Endodermal cell (in vitro differentiated cells): ENCODE measurements at regions not wholly inside any gene's neighbourhood (a gene's known extent, or its start where the extent isn't known, plus 50 kb on each side); places are given as distances from the start of the nearest gene placed in this dataset.

Experiments used
- DNase-seq: peaks from one replicate; pipeline ENCODE4 v3.0.0-alpha.2; 2017
- H3K27ac ChIP-seq: 2 replicates; pipeline ENCODE4 v1.5.1; 2013; ENCODE audit warnings: mild to moderate bottlenecking, low read depth, low read length, moderate library complexity
- H3K27me3 ChIP-seq: 2 replicates; pipeline ENCODE4 v1.6.1; 2013; ENCODE audit warnings: mild to moderate bottlenecking, low read length, moderate library complexity; ENCODE audit not compliant: insufficient read depth, control insufficient read depth, poor library complexity, severe bottlenecking
- H3K36me3 ChIP-seq: 2 replicates; pipeline ENCODE4 v1.7.0; 2013; ENCODE audit warnings: mild to moderate bottlenecking, low read length, moderate library complexity; ENCODE audit not compliant: control insufficient read depth, insufficient read depth
- H3K4me1 ChIP-seq: one replicate; pipeline ENCODE4 v1.7.0; 2013; ENCODE audit warnings: low read length; ENCODE audit not compliant: control insufficient read depth, insufficient read depth
- H3K4me3 ChIP-seq: 2 replicates; pipeline ENCODE4 v1.5.1; 2013; ENCODE audit warnings: mild to moderate bottlenecking, low read length, moderate library complexity
- H3K9ac ChIP-seq: 2 replicates; pipeline ENCODE4 v1.6.1; 2013; ENCODE audit warnings: mild to moderate bottlenecking, low read length, moderate library complexity; ENCODE audit not compliant: poor library complexity, severe bottlenecking; ENCODE audit errors: extremely low read depth
- H3K9me3 ChIP-seq: 2 replicates; pipeline ENCODE4 v1.6.1; 2013; ENCODE audit warnings: mild to moderate bottlenecking, low read length, moderate library complexity; ENCODE audit not compliant: control insufficient read depth
- H3K27ac Mint-ChIP-seq: 2 replicates; pipeline ENCODE4 v1.8.0; 2020; ENCODE audit warnings: mixed read lengths
- H3K27me3 Mint-ChIP-seq: 2 replicates; pipeline ENCODE4 v1.8.0; 2021; ENCODE audit warnings: mild to moderate bottlenecking, mixed read lengths; ENCODE audit not compliant: insufficient read depth
- H3K36me3 Mint-ChIP-seq: 2 replicates; pipeline ENCODE4 v1.8.0; 2020; ENCODE audit warnings: low read depth, mixed read lengths
- H3K4me1 Mint-ChIP-seq: 2 replicates; pipeline ENCODE4 v1.8.0; 2020; ENCODE audit warnings: mixed read lengths
- H3K4me3 Mint-ChIP-seq: 2 replicates; pipeline ENCODE4 v1.8.0; 2020; ENCODE audit warnings: mild to moderate bottlenecking, moderate library complexity, mixed read lengths
- H3K9me3 Mint-ChIP-seq: 2 replicates; pipeline ENCODE4 v1.8.0; 2020; ENCODE audit warnings: mild to moderate bottlenecking, mixed read lengths
- WGBS, 2 experiments: methylation state at CpG; one replicate each; pipeline versions ENCODE4 v1.1.5 to v1.1.7; 2013; ENCODE audit warnings: missing lambda C conversion rate in 2 of 2, mixed read lengths in 1 of 2; ENCODE audit not compliant: insufficient coverage in 1 of 2, insufficient read length in 1 of 2; 5-methylcytosine and 5-hydroxymethylcytosine counted together
- TF ChIP-seq, protein P1 (sequence below): fragments of 200-600 bp; sonication (generic); conservative IDR thresholded peaks from 2 replicates; pipeline ENCODE4 v1.5.0; 2021; ENCODE audit warnings: antibody characterized with exemption, mild to moderate bottlenecking

GRCh38 chr2:116987447-116987846 is 827.0 kb upstream of the DDX18 start:
- Histone ChIP-seq H3K27me3 (no peaks in the 10 kb centered on the region), H3K36me3 (no peaks in the 10 kb centered on the region), H3K4me1 (no peaks in the 10 kb centered on the region), H3K9me3 (no peaks in the 10 kb centered on the region), H3K27ac (no peak overlapping the region), H3K4me3 (no peak overlapping the region), H3K9ac (no peak overlapping the region)
- Mint-ChIP-seq H3K36me3 (no peaks in the 10 kb centered on the region), H3K27me3 (no peaks in the 10 kb centered on the region), H3K27ac (no peak overlapping the region), H3K4me1 (no peaks in the 10 kb centered on the region), H3K4me3 (no peak overlapping the region), H3K9me3 (peaks cover 17% of the 10 kb centered on the region)
- no peak for DNase-seq
- WGBS, 2 experiments: 88 to 100% methylated on average over 1 to 4 of the region's 4 CpGs
- TF ChIP-seq, protein P1, sequence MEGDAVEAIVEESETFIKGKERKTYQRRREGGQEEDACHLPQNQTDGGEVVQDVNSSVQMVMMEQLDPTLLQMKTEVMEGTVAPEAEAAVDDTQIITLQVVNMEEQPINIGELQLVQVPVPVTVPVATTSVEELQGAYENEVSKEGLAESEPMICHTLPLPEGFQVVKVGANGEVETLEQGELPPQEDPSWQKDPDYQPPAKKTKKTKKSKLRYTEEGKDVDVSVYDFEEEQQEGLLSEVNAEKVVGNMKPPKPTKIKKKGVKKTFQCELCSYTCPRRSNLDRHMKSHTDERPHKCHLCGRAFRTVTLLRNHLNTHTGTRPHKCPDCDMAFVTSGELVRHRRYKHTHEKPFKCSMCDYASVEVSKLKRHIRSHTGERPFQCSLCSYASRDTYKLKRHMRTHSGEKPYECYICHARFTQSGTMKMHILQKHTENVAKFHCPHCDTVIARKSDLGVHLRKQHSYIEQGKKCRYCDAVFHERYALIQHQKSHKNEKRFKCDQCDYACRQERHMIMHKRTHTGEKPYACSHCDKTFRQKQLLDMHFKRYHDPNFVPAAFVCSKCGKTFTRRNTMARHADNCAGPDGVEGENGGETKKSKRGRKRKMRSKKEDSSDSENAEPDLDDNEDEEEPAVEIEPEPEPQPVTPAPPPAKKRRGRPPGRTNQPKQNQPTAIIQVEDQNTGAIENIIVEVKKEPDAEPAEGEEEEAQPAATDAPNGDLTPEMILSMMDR: no peak

GRCh38 chr2:116988303-116988702 is 826.2 kb upstream of the DDX18 start:
- Mint-ChIP-seq H3K36me3 (no peaks in the 10 kb centered on the region), H3K4me1 (no peaks in the 10 kb centered on the region), H3K27ac (no peak overlapping the region), H3K4me3 (no peak overlapping the region), H3K27me3 (no peaks in the 10 kb centered on the region), H3K9me3 (peaks cover 17% of the 10 kb centered on the region)
- TF ChIP-seq, protein P1: no peak
- Histone ChIP-seq H3K36me3 (no peaks in the 10 kb centered on the region), H3K27me3 (no peaks in the 10 kb centered on the region), H3K27ac (no peak overlapping the region), H3K4me3 (no peak overlapping the region), H3K9ac (no peak overlapping the region), H3K9me3 (no peaks in the 10 kb centered on the region), H3K4me1 (no peaks in the 10 kb centered on the region)
- no peak for DNase-seq

DNA sequence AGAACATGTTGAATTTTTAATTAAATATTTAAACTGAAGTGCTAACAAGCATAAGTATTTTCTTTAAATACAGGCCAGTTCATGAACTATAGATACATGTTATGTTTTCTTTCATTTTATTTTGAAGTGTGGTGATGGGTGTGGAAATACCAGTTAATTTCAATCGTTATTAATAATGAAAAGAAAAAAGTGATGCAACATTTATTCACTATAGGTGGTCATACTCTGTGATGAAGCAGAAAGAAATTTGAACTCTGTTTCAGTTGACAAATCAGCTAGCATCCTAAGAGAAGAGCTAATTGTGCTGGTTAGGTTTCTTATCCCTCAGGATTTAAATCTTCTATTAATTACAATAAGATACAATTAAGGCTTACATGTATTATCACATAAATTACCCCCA is 795.1 kb upstream of the DDX18 start:
- Histone ChIP-seq H3K4me3 (no peak overlapping the region), H3K4me1 (no peaks in the 10 kb centered on the region), H3K27ac (no peak overlapping the region), H3K27me3 (no peaks in the 10 kb centered on the region), H3K36me3 (no peaks in the 10 kb centered on the region), H3K9ac (no peak overlapping the region), H3K9me3 (no peaks in the 10 kb centered on the region)
- no peaks in the 10 kb centered on the region for H3K36me3 Mint-ChIP-seq
- WGBS, 2 experiments: 100% methylated on average over 1 of the region's 1 CpG; no CpG with 5 or more reads in 1 of the 2 experiments
- H3K27me3 Mint-ChIP-seq: no peaks in the 10 kb centered on the region
- no peaks in the 10 kb centered on the region for H3K9me3 Mint-ChIP-seq
- DNase-seq: no peak
- H3K4me3 Mint-ChIP-seq: no peak overlapping the region
- no peak overlapping the region for H3K27ac Mint-ChIP-seq
- TF ChIP-seq, protein P1: no peak
- H3K4me1 Mint-ChIP-seq: no peaks in the 10 kb centered on the region
